ENCODE measurements at regions not wholly inside any gene's neighbourhood (a gene's known extent, or its start where the extent isn't known, plus 50 kb on each side); places are given as distances from the start of the nearest gene placed in this dataset.

GRCh38 chr1:4554271-4554865, 100.0 kb upstream of the AJAP1 start:
- Histone ChIP-seq H3K79me2 (ENCODE audit: low read length) (no peaks in the 10 kb centered on the region), H4K20me1 (ENCODE audit: insufficient read depth, low read length) (no peaks in the 10 kb centered on the region), H3K9me3 (ENCODE audit: insufficient read depth, low read length) (no peaks in the 10 kb centered on the region), H2AFZ (ENCODE audit: low read depth, low read length) (no peak overlapping the region), H3K27me3 (ENCODE audit: low read depth, low read length) (no peaks in the 10 kb centered on the region), H3K4me1 (ENCODE audit: low read length) (no peaks in the 10 kb centered on the region), H3K27ac (ENCODE audit: low read length) (no peak overlapping the region), H3K9ac (ENCODE audit: low read length) (no peak overlapping the region), H3K4me2 (ENCODE audit: low read length) (no peak overlapping the region), H3K36me3 (replicated peaks; ENCODE audit: low read depth, low read length) (no peaks in the 10 kb centered on the region), H3K4me3 (ENCODE audit: low read length) (no peak overlapping the region)
- TF ChIP-seq CTCF (IDR thresholded peaks at IDR 0.05; ENCODE audit: low read depth, low read length) (no peak), EZH2phosphoT487 (IDR thresholded peaks at IDR 0.05; ENCODE audit: low read depth) (no peak)

- Histone ChIP-seq H3K27me3 (ENCODE audit: low read depth, low read length) (no peaks in the 10 kb centered on the region), H3K9ac (ENCODE audit: low read length) (no peak overlapping the region), H3K36me3 (replicated peaks; ENCODE audit: low read depth, low read length) (no peaks in the 10 kb centered on the region), H3K79me2 (ENCODE audit: low read length) (no peaks in the 10 kb centered on the region), H3K9me3 (ENCODE audit: insufficient read depth, low read length) (no peaks in the 10 kb centered on the region), H3K4me3 (ENCODE audit: low read length) (no peak overlapping the region), H3K4me2 (ENCODE audit: low read length) (no peak overlapping the region), H2AFZ (ENCODE audit: low read depth, low read length) (no peak overlapping the region), H4K20me1 (ENCODE audit: insufficient read depth, low read length) (no peaks in the 10 kb centered on the region), H3K4me1 (ENCODE audit: low read length) (no peaks in the 10 kb centered on the region), H3K27ac (ENCODE audit: low read length) (no peak overlapping the region)
- TF ChIP-seq CTCF (IDR thresholded peaks at IDR 0.05; ENCODE audit: low read depth, low read length) = no peak
- TF ChIP-seq EZH2phosphoT487 (IDR thresholded peaks at IDR 0.05; ENCODE audit: low read depth) = no peak
Observed at GRCh38 chr1:4557949-4558348, 96.5 kb upstream of the AJAP1 start.

GRCh38 chr1:4561205-4561604, 93.2 kb upstream of the AJAP1 start:
- H3K9me3 ChIP-seq (ENCODE audit: insufficient read depth, low read length) = no peaks in the 10 kb centered on the region
- no peaks in the 10 kb centered on the region for H4K20me1 ChIP-seq (ENCODE audit: insufficient read depth, low read length)
- no peak overlapping the region for H3K27ac ChIP-seq (ENCODE audit: low read length)
- H3K27me3 ChIP-seq (ENCODE audit: low read depth, low read length) = no peaks in the 10 kb centered on the region
- H3K4me3 ChIP-seq (ENCODE audit: low read length) = no peak overlapping the region
- no peaks in the 10 kb centered on the region for H3K36me3 ChIP-seq (replicated peaks; ENCODE audit: low read depth, low read length)
- H3K9ac ChIP-seq (ENCODE audit: low read length) = no peak overlapping the region
- H2AFZ ChIP-seq (ENCODE audit: low read depth, low read length) = no peak overlapping the region
- TF ChIP-seq EZH2phosphoT487 (IDR thresholded peaks at IDR 0.05; ENCODE audit: low read depth) (no peak), CTCF (IDR thresholded peaks at IDR 0.05; ENCODE audit: low read depth, low read length) (no peak)
- no peaks in the 10 kb centered on the region for H3K4me1 ChIP-seq (ENCODE audit: low read length)
- no peaks in the 10 kb centered on the region for H3K79me2 ChIP-seq (ENCODE audit: low read length)
- H3K4me2 ChIP-seq (ENCODE audit: low read length) = no peak overlapping the region

- H3K27me3 ChIP-seq (ENCODE audit: low read depth, low read length) = no peaks in the 10 kb centered on the region
- no peaks in the 10 kb centered on the region for H3K4me1 ChIP-seq (ENCODE audit: low read length)
- no peak overlapping the region for H3K4me3 ChIP-seq (ENCODE audit: low read length)
- H4K20me1 ChIP-seq (ENCODE audit: insufficient read depth, low read length) = no peaks in the 10 kb centered on the region
- TF ChIP-seq EZH2phosphoT487 (IDR thresholded peaks at IDR 0.05; ENCODE audit: low read depth) (no peak), CTCF (IDR thresholded peaks at IDR 0.05; ENCODE audit: low read depth, low read length) (no peak)
- H2AFZ ChIP-seq (ENCODE audit: low read depth, low read length) = no peak overlapping the region
- no peaks in the 10 kb centered on the region for H3K36me3 ChIP-seq (replicated peaks; ENCODE audit: low read depth, low read length)
- H3K9ac ChIP-seq (ENCODE audit: low read length) = no peak overlapping the region
- no peak overlapping the region for H3K4me2 ChIP-seq (ENCODE audit: low read length)
- H3K79me2 ChIP-seq (ENCODE audit: low read length) = no peaks in the 10 kb centered on the region
- H3K27ac ChIP-seq (ENCODE audit: low read length) = no peak overlapping the region
- peaks cover 6% of the 10 kb centered on the region; the same call in 1 of the 2 replicates for H3K9me3 ChIP-seq (ENCODE audit: insufficient read depth, low read length)
Observed at GRCh38 chr1:4562321-4562720, 92.1 kb upstream of the AJAP1 start.
